Fibroblast of skin of left quadriceps (primary cell): ENCODE measurements at regions not wholly inside any gene's neighbourhood (a gene's known extent, or its start where the extent isn't known, plus 50 kb on each side); places are given as distances from the start of the nearest gene placed in this dataset.

Experiments
- DNase-seq, 2 experiments: peaks; one replicate each; pipeline ENCODE4 v3.0.0-alpha.2; 2013; ENCODE audit warnings: low read depth in 2 of 2

DNA sequence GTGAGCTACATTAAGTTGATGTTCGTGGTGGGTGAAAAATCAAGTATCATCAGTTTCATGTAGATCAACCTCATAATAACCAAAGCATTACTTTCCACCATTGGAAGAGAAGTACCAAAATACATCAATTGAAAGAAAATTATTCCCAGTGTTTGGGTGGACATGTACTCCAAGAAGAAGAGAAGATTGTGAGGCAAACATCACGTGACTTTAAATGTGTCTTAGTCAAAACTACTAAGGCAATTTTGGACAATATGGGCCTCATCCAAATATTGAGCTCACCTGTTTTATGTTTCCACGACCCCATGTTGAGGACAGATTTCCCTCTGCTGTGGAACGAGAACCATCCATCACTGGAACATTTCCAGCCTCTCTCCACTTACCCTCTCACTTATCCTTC lies 303.0 kb upstream of the LMCD1 start:
- no peak for DNase-seq

GRCh38 chr3:8200996-8201395 lies 300.6 kb upstream of the LMCD1 start:
- DNase-seq: no peak

- DNase-seq: peak; percentile 58 to 61
Observed at GRCh38 chr3:8201886-8202285, 299.7 kb upstream of the LMCD1 start.

DNA sequence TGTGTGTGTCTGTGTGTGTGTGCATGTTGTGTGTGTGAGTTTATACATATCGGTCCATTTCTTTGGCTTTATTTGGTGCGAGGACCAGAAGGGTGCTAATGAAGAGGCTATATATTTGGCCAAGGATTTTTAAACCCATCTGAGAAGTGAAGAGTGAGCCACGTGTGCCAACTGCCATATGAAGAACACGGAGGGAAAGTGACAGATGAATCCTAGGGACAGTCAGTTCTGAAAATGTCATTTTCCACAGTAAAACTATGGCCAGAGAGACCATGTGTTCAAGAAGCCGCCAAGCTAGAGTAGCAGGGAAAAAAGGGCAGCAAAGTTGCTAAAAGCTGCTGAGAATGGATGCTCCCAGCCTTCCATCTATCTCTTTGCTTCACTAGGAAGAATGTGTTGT lies 297.3 kb upstream of the LMCD1 start:
- no peak for DNase-seq

- DNase-seq: peak; percentile 82 to 83
Observed at GRCh38 chr3:8204853-8205650, 296.6 kb upstream of the LMCD1 start.

- DNase-seq: peak; percentile 35 to 42
Observed at GRCh38 chr3:8205881-8206280, 295.7 kb upstream of the LMCD1 start.

- peak; percentile 14 to 18 for DNase-seq
Observed at GRCh38 chr3:8206971-8207617, 294.5 kb upstream of the LMCD1 start.

DNA sequence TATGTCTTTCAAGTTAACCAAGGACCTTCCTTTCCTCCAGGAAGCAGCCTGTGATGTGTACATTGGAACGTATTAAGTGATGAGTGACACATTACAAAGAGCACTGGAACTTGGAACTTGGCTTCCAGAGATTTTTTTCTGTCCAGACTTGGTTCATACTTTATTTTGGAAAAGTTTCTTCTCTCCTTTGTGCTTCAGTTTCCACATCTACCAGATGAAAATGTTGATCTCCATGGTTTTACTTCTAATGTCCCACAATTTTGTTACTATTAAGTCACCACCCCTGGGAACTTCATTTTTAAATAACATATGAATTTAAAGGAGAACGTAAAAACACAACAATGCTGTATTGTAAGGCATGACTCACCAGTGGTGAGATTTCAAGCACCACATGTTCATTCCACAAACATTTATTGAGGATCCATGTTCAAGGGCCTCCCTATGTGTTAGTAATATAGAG lies 290.7 kb upstream of the LMCD1 start:
- DNase-seq: peak; percentile 63 to 66

- no peak for DNase-seq
Observed at GRCh38 chr3:8212794-8213193, 288.8 kb upstream of the LMCD1 start.

GRCh38 chr3:8213286-8213685 lies 288.3 kb upstream of the LMCD1 start:
- DNase-seq: no peak

- DNase-seq: no peak
Observed at GRCh38 chr3:8215821-8216220, 285.8 kb upstream of the LMCD1 start.

DNA sequence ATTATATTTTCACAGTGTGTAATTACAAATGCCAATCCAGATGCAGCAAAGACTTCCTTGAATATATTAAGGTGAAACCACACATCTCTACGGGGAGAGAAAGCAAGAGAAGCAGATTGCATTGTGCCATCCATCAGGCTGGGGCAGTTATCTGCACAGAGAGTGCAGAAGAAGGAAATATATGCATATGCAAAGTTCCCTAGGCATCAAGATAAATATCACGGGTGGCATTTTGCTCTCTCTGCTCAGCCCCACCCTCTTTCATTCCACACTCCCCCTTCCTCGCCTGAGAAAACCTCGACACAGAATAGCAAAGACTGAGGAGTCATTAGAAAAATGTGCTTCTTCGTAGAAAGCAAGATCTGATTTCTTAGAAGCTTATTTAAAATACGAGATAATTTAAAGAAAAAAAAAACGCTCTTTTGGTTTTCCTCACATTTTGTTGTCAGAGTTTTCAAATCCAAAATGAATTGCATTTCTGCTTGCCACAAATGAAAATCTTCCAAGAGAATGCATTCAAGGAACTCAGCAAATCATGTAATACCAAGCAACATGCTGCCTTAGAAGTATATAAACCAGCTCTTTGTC lies 283.2 kb upstream of the LMCD1 start:
- no peak for DNase-seq

GRCh38 chr3:8220291-8220690 lies 281.3 kb upstream of the LMCD1 start:
- DNase-seq: no peak

DNA sequence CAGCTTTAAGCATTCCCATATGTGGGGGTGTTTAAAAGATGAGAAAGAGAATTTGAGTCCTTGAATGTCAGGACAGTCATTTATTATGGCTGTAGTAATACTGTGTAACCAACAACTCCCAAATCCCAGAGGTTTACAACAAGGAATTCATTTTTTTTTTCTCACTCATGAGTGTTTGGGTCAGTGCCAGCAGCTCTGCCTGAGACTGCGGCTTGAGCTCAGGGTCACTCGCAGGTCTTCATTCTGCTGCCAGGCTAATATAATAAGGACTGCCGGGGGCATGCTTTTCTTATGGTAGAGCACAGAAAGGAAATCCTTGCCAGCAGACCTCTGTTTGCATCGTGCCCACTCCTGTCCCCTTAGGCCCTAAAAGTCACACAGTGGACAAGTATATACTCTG lies 277.9 kb upstream of the LMCD1 start:
- DNase-seq: peak in 1 of 2 experiments; percentile 34

DNA sequence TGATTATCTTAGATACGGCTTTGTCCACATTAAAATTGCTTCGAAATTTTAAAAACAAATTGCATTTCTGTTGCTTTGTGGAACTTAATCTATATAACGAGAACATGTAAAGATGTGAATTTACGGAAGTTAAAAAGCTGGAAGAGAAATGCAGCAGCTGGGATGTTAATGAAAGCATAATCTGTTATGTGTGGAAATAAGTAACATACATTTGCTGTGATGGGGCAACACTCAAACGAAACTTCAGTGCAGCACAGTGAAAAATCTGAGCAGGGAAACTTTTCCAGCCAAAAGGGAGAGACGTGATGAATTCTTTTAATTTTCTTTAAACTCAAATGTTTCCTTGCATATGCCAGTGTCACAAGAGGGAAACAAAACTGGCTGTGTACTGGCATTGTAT lies 276.7 kb upstream of the LMCD1 start:
- DNase-seq: no peak

- DNase-seq: no peak
Observed at GRCh38 chr3:8233938-8234337, 267.7 kb upstream of the LMCD1 start.

DNA sequence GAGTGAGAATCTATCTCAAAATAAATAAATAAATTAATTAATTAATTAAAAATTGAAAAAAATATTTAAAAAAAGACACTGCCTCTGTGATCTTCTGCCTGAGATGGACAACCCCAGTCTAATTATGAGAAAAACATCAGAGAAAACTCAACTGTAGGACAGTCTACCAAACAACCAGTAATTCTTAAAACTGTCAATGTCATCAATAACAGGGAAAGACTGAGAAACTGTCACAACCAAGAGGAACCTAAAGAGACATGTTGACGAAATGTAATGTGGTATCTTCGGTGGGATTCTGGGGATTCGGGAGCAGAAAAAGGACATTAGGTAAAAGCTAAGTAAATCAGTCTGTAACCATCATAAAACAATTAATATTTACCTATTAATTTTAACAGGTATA lies 265.4 kb upstream of the LMCD1 start:
- DNase-seq: no peak

GRCh38 chr3:8237893-8238292 lies 263.7 kb upstream of the LMCD1 start:
- DNase-seq: no peak

GRCh38 chr3:8238432-8238831 lies 263.2 kb upstream of the LMCD1 start:
- no peak for DNase-seq

DNA sequence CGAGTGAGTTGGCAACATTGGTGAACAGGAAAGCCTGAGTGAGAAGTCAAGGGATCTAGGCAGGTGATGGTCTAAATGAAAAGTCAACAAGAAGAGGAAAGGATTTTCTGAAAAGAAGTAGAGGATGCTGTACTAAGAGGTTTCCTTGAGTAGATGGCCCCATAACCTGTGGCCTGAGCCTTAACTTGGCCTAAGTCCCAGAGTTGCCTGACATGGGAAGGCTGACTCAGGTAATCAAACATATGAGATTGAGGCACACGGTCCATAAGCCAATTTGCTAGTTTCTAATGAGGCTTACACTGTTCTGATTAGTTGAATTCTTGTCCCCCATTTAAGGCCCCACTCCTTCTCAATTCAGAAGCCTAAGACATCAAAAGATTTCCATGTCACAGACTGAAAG lies 262.5 kb upstream of the LMCD1 start:
- DNase-seq: no peak

- DNase-seq: peak; percentile 34 to 36
Observed at GRCh38 chr3:8239718-8240695, 261.6 kb upstream of the LMCD1 start.

GRCh38 chr3:8246070-8246469 lies 255.6 kb upstream of the LMCD1 start:
- no peak for DNase-seq
